Mucosa of descending colon (tissue), 3 donors: ENCODE measurements at regions not wholly inside any gene's neighbourhood (a gene's known extent, or its start where the extent isn't known, plus 50 kb on each side); places are given as distances from the start of the nearest gene placed in this dataset.

Experiments used
- ATAC-seq: fragments of 200-7000 bp; cut with Tn5 transposase; one replicate; pipeline ENCODE4 v1.9.1; 2020; ENCODE audit warnings: mild to moderate bottlenecking, moderate library complexity
- DNase-seq, 3 donors: peaks; one replicate each; pipeline ENCODE4 v3.0.0-alpha.2; 2020
- H3K36me3 ChIP-seq: fragments of 200-600 bp; one replicate; pipeline ENCODE4 v1.8.0; 2021; ENCODE audit warnings: low read depth, mild to moderate bottlenecking
- H3K4me1 ChIP-seq: fragments of 200-600 bp; one replicate; pipeline ENCODE4 v1.8.0; 2021; ENCODE audit warnings: low read depth, mild to moderate bottlenecking
- H3K4me3 ChIP-seq: fragments of 200-600 bp; one replicate; pipeline ENCODE4 v1.8.0; 2021; ENCODE audit warnings: mild to moderate bottlenecking
- H3K9me3 ChIP-seq: fragments of 200-600 bp; one replicate; pipeline ENCODE4 v1.8.0; 2021; ENCODE audit warnings: mild to moderate bottlenecking
- intact Hi-C, 2 donors: fragments of 100-400 bp; cut with DNase I in 1 of 2; cut with micrococcal nuclease in 1 of 2; formaldehyde crosslinking; loops; one replicate each; pipeline versions ENCODE4 v1.11.0 to v1.11.1; 2022; cut with DNase I, micrococcal nuclease
- TF ChIP-seq, protein P1 (sequence below): fragments of 200-600 bp; IDR thresholded peaks from one replicate; pipeline ENCODE4 v1.8.0; 2022; ENCODE audit warnings: antibody characterized with exemption, mild to moderate bottlenecking
- donor health status: DM: no; HTN: no; CAD: no; lungs with moderate emphysema.
- donor health status: DM: no; HTN: no; CAD: no.
- donor health status: DM: no; HTN: yes; CAD: no.

DNA sequence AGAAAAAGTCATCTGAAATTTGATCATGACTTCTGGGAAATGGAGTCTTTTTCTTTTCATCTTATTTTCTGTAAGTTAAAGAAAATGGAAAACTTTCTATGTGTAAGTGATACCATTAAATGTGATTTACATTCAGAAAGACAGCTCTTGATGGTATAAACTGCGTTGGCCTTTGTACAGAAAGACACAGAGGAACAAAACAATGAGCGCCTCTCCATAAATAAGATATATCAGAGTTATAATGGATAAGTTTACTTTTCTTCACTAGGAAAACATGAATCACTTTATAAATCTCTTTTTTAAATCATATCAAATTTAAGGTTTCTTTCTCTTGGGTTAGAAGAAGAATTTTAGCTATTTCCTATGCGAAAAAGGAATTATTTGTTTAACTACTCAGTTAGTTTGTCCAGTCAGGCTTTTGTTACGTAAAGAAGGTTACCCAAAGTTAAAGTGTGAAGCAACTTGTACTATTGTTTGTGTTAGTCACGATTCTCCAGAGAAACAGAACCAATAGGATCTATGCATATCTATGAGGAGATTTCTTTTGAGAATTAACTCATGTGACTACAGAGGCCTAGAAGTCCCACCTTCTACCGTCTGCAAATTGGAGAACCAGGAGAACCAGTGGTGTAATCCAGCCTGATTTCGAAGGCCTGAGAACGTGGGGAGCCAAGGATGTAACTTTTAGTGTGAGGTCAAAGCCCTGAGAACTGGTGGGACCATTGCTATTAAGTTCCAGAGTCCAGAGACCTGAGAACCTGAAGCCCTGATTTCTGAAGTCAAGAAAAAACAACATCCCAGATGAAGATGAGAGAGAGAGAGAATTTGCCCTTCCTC, 295.4 kb upstream of the KCNJ16 start:
- ATAC-seq = no peak
- no peak overlapping the region for H3K4me3 ChIP-seq
- no peak for DNase-seq
- H3K36me3 ChIP-seq = no peaks in the 10 kb centered on the region
- H3K4me1 ChIP-seq = no peaks in the 10 kb centered on the region
- H3K9me3 ChIP-seq = no peaks in the 10 kb centered on the region
- intact Hi-C loops = no loop called here
- TF ChIP-seq, protein P1, sequence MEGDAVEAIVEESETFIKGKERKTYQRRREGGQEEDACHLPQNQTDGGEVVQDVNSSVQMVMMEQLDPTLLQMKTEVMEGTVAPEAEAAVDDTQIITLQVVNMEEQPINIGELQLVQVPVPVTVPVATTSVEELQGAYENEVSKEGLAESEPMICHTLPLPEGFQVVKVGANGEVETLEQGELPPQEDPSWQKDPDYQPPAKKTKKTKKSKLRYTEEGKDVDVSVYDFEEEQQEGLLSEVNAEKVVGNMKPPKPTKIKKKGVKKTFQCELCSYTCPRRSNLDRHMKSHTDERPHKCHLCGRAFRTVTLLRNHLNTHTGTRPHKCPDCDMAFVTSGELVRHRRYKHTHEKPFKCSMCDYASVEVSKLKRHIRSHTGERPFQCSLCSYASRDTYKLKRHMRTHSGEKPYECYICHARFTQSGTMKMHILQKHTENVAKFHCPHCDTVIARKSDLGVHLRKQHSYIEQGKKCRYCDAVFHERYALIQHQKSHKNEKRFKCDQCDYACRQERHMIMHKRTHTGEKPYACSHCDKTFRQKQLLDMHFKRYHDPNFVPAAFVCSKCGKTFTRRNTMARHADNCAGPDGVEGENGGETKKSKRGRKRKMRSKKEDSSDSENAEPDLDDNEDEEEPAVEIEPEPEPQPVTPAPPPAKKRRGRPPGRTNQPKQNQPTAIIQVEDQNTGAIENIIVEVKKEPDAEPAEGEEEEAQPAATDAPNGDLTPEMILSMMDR = no peak

DNA sequence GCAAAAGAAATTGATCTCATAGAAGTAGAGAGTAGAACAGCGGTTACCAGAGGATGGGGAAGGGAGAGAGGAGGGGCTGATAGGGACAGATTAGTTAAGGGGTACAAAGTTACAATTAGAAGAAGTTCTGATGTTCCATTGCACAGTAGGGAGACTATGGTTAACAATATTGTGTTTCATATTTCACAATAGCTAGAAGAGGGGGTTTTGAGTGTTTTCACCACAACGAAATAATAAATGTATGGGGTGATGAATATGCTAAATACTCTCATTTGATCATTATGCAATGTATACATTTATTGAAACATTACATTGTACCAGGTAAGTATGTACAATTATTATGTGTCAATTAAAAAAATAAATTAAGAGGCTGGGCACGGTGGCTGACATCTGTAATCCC, 291.2 kb upstream of the KCNJ16 start:
- H3K4me1 ChIP-seq = no peaks in the 10 kb centered on the region
- no peaks in the 10 kb centered on the region for H3K9me3 ChIP-seq
- DNase-seq = no peak
- ATAC-seq = no peak
- intact Hi-C loops = no loop called here
- no peaks in the 10 kb centered on the region for H3K36me3 ChIP-seq
- TF ChIP-seq, protein P1 = no peak
- no peak overlapping the region for H3K4me3 ChIP-seq

DNA sequence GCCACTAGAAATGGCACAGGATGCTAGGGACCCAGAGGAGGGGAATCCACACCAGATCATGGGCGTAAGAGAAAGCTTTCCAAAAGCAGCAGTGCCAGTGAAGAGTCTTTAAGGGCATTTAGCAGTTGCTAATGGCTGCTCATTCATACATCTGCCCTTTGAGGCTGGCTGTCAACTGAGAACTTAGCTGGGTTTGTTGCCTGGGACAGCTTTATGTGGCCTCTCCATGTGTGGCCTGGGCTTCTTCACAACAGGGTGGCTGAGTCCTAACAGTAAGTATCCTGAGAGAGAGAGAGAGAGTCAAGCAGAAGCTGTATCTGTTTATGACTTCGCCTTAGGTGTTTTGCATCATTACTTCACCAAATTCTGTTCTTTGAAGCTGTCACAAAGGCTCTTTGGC, 286.1 kb upstream of the KCNJ16 start:
- no peaks in the 10 kb centered on the region for H3K9me3 ChIP-seq
- ATAC-seq (no peak), DNase-seq (no peak)
- intact Hi-C loops = no loop called here
- H3K4me1 ChIP-seq = no peaks in the 10 kb centered on the region
- H3K4me3 ChIP-seq = no peak overlapping the region
- H3K36me3 ChIP-seq = no peaks in the 10 kb centered on the region
- TF ChIP-seq, protein P1 = no peak

DNA sequence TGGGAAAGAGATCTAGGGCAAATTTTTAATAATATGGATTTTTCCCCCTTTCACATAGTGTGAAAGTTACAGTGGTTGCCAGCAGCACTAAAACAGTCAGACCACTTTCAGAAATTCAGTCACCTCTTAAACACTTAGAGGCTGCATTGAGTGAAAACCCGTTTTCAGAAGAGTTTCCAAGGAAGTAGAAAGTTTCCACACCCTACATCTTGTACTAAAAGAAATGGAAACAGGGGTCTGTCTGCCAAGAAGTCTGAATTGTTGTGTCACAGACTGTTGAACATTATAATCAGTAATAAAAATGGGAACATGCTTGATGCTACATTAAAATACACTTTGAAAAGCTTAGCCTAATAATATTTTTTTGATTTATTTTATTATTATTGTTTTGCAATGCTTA, 278.9 kb upstream of the KCNJ16 start:
- no peak for ATAC-seq
- TF ChIP-seq, protein P1 = no peak
- Histone ChIP-seq H3K9me3 (no peaks in the 10 kb centered on the region), H3K4me1 (no peaks in the 10 kb centered on the region), H3K4me3 (no peak overlapping the region), H3K36me3 (no peaks in the 10 kb centered on the region)
- no peak for DNase-seq
- intact Hi-C loops = no loop called here

DNA sequence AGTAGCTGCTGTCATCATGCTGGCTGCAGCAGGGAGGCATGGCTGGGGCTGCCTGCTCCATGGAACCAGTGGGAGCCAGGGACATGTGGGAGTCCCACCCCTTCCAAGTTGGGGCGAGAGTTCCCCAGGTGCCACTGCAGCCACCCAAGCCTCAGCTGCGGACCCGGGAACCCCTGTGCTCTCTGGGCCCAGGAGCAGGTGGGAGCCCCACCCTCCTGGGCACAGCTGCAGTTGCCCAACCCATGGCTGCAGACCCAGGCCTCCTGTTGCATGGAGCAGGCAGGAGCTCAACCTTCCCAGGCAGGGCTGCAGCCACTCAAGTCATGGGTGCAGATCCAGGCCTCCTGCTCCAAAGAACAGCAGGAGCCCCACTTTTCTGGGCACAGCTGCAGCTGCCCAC, 274.2 kb upstream of the KCNJ16 start:
- Histone ChIP-seq H3K9me3 (no peaks in the 10 kb centered on the region), H3K4me3 (no peak overlapping the region), H3K4me1 (no peaks in the 10 kb centered on the region), H3K36me3 (no peaks in the 10 kb centered on the region)
- DNase-seq (no peak), ATAC-seq (no peak)
- intact Hi-C loops = no loop called here
- TF ChIP-seq, protein P1 = no peak
